WTC11 (cell line): ENCODE measurements at regions not wholly inside any gene's neighbourhood (a gene's known extent, or its start where the extent isn't known, plus 50 kb on each side); places are given as distances from the start of the nearest gene placed in this dataset.

Experiments used
- ATAC-seq: fragments of 200-7000 bp; cut with Tn5 transposase; 2 replicates; pipeline ENCODE4 v1.10.0; 2021; ENCODE audit warnings: mild to moderate bottlenecking, moderate library complexity
- CTCF ChIA-PET: fragments of 300-600 bp; sonication (Branson Sonifier 250); formaldehyde crosslinking; loops from one replicate; lab custom pipeline; 2021; ENCODE audit warnings: antibody characterized with exemption; lab: Charles Lee
- POLR2A ChIA-PET: fragments of 350-600 bp; sonication (Branson Sonifier 250); formaldehyde crosslinking; loops from one replicate; lab custom pipeline; 2021; ENCODE audit warnings: antibody characterized with exemption; lab: Charles Lee
- DNase-seq: peaks from one replicate; pipeline ENCODE4 v3.0.0; 2021; ENCODE audit warnings: low spot score
- H3K27ac Mint-ChIP-seq: 2 replicates; pipeline ENCODE4 v1.8.0; 2021; ENCODE audit warnings: mixed read lengths
- H3K27me3 Mint-ChIP-seq: 2 replicates; pipeline ENCODE4 v1.8.0; 2021; ENCODE audit warnings: low read depth, mild to moderate bottlenecking, moderate library complexity, mixed read lengths
- H3K36me3 Mint-ChIP-seq: 2 replicates; pipeline ENCODE4 v1.8.0; 2021; ENCODE audit warnings: mixed read lengths
- H3K4me1 Mint-ChIP-seq: 2 replicates; pipeline ENCODE4 v1.8.0; 2022; ENCODE audit warnings: mixed read lengths
- H3K4me3 Mint-ChIP-seq: 2 replicates; pipeline ENCODE4 v1.8.0; 2021; ENCODE audit warnings: mild to moderate bottlenecking, moderate library complexity, mixed read lengths
- H3K9me3 Mint-ChIP-seq: 2 replicates; pipeline ENCODE4 v1.8.0; 2021; ENCODE audit warnings: mixed read lengths
- ELF4 ChIP-seq: sonication (generic); formaldehyde crosslinking; IDR thresholded peaks from 2 replicates; pipeline ENCODE4 v1.8.1; 2022; ENCODE audit warnings: low read depth, mild to moderate bottlenecking, moderate library complexity, missing genetic modification reagents
- GABPB1 ChIP-seq: sonication (generic); formaldehyde crosslinking; IDR thresholded peaks from 2 replicates; pipeline ENCODE4 v1.8.1; 2023; ENCODE audit warnings: mild to moderate bottlenecking, missing genetic modification reagents
- HMGA2 ChIP-seq: fragments of 250-450 bp; sonication (Bioruptor Pico); IDR thresholded peaks from 2 replicates; pipeline ENCODE4 v1.4.0; 2021; ENCODE audit warnings: mild to moderate bottlenecking, moderate library complexity
- NFYB ChIP-seq: sonication (generic); formaldehyde crosslinking; conservative IDR thresholded peaks from 2 replicates; pipeline ENCODE4 v1.8.0; 2022; ENCODE audit warnings: low read depth, missing genetic modification reagents
- NR1H2 ChIP-seq: sonication (generic); formaldehyde crosslinking; IDR thresholded peaks from 2 replicates; pipeline ENCODE4 v1.9.0; 2021; ENCODE audit warnings: mild to moderate bottlenecking, moderate library complexity, missing genetic modification reagents
- NR2C2 ChIP-seq: sonication (generic); formaldehyde crosslinking; IDR thresholded peaks from 2 replicates; pipeline ENCODE4 v1.8.0; 2022; ENCODE audit warnings: mild to moderate bottlenecking, missing genetic modification reagents
- OVOL2 ChIP-seq: fragments of 250-450 bp; sonication (Bioruptor Pico); IDR thresholded peaks from 2 replicates; pipeline ENCODE4 v1.9.0; 2021; ENCODE audit warnings: mild to moderate bottlenecking, borderline replicate concordance
- SMAD3 ChIP-seq: sonication (generic); formaldehyde crosslinking; IDR thresholded peaks from 2 replicates; pipeline ENCODE4 v1.8.0; 2022; ENCODE audit warnings: missing genetic modification reagents, mild to moderate bottlenecking, borderline replicate concordance
- SOX15 ChIP-seq: fragments of 250-450 bp; sonication (Bioruptor Pico); IDR thresholded peaks from 2 replicates; pipeline ENCODE4 v1.9.0; 2021; ENCODE audit warnings: mild to moderate bottlenecking
- ZNF138 ChIP-seq: sonication (generic); formaldehyde crosslinking; conservative IDR thresholded peaks from 2 replicates; pipeline ENCODE4 v1.8.1; 2022; ENCODE audit warnings: mild to moderate bottlenecking, moderate library complexity, missing genetic modification reagents
- ZNF671 ChIP-seq: fragments of 250-450 bp; sonication (Bioruptor Pico); IDR thresholded peaks from 2 replicates; pipeline ENCODE4 v1.8.0; 2021; ENCODE audit warnings: mild to moderate bottlenecking
- TF ChIP-seq, protein P1 (sequence below): sonication (generic); formaldehyde crosslinking; conservative IDR thresholded peaks from 2 replicates; pipeline ENCODE4 v1.8.1; 2022; ENCODE audit warnings: mild to moderate bottlenecking, missing genetic modification reagents
- TF ChIP-seq, protein P2 (sequence below): fragments of 250-450 bp; sonication (Bioruptor Pico); IDR thresholded peaks from 2 replicates; pipeline ENCODE4 v1.9.0; 2021; ENCODE audit warnings: moderate library complexity, mild to moderate bottlenecking, inconsistent platforms, borderline replicate concordance
- TF ChIP-seq, protein P3 (sequence below): sonication (generic); formaldehyde crosslinking; IDR thresholded peaks from 2 replicates; pipeline ENCODE4 v1.8.0; 2023; ENCODE audit warnings: missing genetic modification reagents, mild to moderate bottlenecking, borderline replicate concordance
- TF ChIP-seq, protein P4 (sequence below): sonication (generic); formaldehyde crosslinking; IDR thresholded peaks from 2 replicates; pipeline ENCODE4 v1.8.1; 2023; ENCODE audit warnings: mild to moderate bottlenecking, missing genetic modification reagents
- TF ChIP-seq, protein P5 (sequence below): sonication (generic); formaldehyde crosslinking; IDR thresholded peaks from 2 replicates; pipeline ENCODE4 v1.8.1; 2022; ENCODE audit warnings: low read depth, mild to moderate bottlenecking, moderate library complexity, missing genetic modification reagents, borderline replicate concordance
- TF ChIP-seq, protein P6 (sequence below): fragments of 250-450 bp; sonication (Bioruptor Pico); IDR thresholded peaks from 2 replicates; pipeline ENCODE4 v1.9.0; 2021; ENCODE audit warnings: mild to moderate bottlenecking
- TF ChIP-seq, protein P7 (sequence below): fragments of 250-450 bp; sonication (Bioruptor Pico); IDR thresholded peaks from 2 replicates; pipeline ENCODE4 v1.9.0; 2021; ENCODE audit warnings: mild to moderate bottlenecking, borderline replicate concordance

DNA sequence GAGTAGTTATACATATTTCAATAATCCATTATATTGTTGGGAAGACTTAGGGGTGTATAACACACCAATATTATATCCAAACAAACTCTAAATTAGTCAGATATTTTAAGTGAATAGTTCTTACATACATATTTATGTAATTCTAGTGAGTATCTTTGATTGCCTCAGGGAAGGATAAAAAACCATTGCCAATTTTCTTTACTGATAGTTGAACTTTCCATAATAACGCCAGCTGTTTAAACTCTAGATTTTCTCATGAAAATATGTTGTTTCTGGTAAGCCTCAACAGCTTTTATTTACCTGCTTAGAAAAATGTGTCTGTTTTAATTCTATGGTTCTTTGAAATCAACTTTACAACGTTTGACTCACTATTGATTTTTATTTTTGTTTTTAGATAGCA lies 959.6 kb upstream of the NOVA1 start (continued):
- TF ChIP-seq, protein P1, sequence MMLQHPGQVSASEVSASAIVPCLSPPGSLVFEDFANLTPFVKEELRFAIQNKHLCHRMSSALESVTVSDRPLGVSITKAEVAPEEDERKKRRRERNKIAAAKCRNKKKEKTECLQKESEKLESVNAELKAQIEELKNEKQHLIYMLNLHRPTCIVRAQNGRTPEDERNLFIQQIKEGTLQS = no peak
- TF ChIP-seq, protein P2, sequence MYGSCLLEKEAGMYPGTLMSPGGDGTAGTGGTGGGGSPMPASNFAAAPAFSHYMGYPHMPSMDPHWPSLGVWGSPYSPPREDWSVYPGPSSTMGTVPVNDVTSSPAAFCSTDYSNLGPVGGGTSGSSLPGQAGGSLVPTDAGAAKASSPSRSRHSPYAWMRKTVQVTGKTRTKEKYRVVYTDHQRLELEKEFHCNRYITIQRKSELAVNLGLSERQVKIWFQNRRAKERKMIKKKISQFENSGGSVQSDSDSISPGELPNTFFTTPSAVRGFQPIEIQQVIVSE = no peak
- no peak for TF ChIP-seq HMGA2 (CRISPR knock-in tag)
- TF ChIP-seq, protein P3, sequence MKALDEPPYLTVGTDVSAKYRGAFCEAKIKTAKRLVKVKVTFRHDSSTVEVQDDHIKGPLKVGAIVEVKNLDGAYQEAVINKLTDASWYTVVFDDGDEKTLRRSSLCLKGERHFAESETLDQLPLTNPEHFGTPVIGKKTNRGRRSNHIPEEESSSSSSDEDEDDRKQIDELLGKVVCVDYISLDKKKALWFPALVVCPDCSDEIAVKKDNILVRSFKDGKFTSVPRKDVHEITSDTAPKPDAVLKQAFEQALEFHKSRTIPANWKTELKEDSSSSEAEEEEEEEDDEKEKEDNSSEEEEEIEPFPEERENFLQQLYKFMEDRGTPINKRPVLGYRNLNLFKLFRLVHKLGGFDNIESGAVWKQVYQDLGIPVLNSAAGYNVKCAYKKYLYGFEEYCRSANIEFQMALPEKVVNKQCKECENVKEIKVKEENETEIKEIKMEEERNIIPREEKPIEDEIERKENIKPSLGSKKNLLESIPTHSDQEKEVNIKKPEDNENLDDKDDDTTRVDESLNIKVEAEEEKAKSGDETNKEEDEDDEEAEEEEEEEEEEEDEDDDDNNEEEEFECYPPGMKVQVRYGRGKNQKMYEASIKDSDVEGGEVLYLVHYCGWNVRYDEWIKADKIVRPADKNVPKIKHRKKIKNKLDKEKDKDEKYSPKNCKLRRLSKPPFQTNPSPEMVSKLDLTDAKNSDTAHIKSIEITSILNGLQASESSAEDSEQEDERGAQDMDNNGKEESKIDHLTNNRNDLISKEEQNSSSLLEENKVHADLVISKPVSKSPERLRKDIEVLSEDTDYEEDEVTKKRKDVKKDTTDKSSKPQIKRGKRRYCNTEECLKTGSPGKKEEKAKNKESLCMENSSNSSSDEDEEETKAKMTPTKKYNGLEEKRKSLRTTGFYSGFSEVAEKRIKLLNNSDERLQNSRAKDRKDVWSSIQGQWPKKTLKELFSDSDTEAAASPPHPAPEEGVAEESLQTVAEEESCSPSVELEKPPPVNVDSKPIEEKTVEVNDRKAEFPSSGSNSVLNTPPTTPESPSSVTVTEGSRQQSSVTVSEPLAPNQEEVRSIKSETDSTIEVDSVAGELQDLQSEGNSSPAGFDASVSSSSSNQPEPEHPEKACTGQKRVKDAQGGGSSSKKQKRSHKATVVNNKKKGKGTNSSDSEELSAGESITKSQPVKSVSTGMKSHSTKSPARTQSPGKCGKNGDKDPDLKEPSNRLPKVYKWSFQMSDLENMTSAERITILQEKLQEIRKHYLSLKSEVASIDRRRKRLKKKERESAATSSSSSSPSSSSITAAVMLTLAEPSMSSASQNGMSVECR (CRISPR knock-in tag) = no peak

DNA sequence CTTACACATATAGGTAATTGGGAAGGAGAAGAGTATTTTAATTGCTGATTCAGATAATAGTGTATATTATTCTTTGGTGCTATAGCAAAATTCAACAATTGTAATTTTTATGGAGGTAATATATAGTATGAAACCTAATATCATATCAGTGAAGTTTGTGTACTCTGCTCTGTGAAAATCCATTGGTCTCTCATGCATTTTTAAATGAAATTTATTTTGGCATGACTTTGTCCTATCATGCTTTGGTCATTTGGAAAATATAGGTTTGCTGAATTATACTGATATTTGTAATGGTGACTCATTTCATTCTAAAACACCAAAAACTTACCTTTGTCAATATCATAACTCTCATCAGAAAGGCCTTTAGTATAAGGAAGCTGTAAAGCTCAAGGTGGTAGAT lies 962.0 kb upstream of the NOVA1 start:
- DNase-seq = no peak
- H3K4me3 Mint-ChIP-seq = no peak overlapping the region
- peaks cover 5% of the 10 kb centered on the region; the same call in 1 of the 2 replicates for H3K4me1 Mint-ChIP-seq
- POLR2A ChIA-PET = no interaction called here
- TF ChIP-seq, protein P4, sequence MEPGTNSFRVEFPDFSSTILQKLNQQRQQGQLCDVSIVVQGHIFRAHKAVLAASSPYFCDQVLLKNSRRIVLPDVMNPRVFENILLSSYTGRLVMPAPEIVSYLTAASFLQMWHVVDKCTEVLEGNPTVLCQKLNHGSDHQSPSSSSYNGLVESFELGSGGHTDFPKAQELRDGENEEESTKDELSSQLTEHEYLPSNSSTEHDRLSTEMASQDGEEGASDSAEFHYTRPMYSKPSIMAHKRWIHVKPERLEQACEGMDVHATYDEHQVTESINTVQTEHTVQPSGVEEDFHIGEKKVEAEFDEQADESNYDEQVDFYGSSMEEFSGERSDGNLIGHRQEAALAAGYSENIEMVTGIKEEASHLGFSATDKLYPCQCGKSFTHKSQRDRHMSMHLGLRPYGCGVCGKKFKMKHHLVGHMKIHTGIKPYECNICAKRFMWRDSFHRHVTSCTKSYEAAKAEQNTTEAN (CRISPR knock-in tag) = no peak
- TF ChIP-seq OVOL2 (CRISPR knock-in tag) (no peak), NR2C2 (CRISPR knock-in tag) (no peak)
- TF ChIP-seq, protein P5, sequence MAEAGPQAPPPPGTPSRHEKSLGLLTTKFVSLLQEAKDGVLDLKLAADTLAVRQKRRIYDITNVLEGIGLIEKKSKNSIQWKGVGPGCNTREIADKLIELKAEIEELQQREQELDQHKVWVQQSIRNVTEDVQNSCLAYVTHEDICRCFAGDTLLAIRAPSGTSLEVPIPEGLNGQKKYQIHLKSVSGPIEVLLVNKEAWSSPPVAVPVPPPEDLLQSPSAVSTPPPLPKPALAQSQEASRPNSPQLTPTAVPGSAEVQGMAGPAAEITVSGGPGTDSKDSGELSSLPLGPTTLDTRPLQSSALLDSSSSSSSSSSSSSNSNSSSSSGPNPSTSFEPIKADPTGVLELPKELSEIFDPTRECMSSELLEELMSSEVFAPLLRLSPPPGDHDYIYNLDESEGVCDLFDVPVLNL (CRISPR knock-in tag) = no peak
- TF ChIP-seq, protein P6, sequence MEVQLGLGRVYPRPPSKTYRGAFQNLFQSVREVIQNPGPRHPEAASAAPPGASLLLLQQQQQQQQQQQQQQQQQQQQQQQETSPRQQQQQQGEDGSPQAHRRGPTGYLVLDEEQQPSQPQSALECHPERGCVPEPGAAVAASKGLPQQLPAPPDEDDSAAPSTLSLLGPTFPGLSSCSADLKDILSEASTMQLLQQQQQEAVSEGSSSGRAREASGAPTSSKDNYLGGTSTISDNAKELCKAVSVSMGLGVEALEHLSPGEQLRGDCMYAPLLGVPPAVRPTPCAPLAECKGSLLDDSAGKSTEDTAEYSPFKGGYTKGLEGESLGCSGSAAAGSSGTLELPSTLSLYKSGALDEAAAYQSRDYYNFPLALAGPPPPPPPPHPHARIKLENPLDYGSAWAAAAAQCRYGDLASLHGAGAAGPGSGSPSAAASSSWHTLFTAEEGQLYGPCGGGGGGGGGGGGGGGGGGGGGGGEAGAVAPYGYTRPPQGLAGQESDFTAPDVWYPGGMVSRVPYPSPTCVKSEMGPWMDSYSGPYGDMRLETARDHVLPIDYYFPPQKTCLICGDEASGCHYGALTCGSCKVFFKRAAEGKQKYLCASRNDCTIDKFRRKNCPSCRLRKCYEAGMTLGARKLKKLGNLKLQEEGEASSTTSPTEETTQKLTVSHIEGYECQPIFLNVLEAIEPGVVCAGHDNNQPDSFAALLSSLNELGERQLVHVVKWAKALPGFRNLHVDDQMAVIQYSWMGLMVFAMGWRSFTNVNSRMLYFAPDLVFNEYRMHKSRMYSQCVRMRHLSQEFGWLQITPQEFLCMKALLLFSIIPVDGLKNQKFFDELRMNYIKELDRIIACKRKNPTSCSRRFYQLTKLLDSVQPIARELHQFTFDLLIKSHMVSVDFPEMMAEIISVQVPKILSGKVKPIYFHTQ (CRISPR knock-in tag) = no peak
- TF ChIP-seq, all 79 proteins: peak for 0
- Mint-ChIP-seq H3K36me3 (no peaks in the 10 kb centered on the region), H3K9me3 (no peaks in the 10 kb centered on the region), H3K27ac (no peak overlapping the region), H3K27me3 (no peaks in the 10 kb centered on the region)
- CTCF ChIA-PET = no interaction called here
- ATAC-seq = no peak

DNA sequence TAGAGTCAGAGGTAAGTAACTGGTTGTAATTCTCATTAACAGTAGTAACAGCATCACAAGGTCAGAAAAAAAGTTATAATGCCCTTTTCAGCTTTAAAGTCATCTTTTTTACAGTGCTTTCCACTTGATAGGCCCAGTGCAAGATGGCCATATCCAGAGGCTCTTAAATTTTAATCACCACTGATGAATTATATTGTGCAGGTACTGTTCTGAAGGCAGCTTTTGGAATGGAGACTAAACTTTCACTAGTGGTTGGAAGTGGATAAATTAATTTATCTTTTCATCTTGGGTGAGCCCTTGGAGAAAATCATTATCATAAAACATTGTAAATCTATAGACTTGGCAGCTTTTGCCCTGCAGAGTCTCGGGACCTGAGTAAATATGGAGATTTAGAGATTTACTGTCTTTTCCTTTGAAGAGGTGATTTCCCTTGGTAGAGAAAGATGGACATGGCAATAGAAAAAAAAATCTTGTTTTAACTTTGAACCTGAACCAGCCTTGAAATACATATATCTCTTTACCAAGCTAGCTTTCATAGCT lies 969.1 kb upstream of the NOVA1 start:
- Mint-ChIP-seq H3K4me3 (no peak overlapping the region), H3K9me3 (peaks cover 10% of the 10 kb centered on the region; the same call in 1 of the 2 replicates), H3K27ac (no peak overlapping the region), H3K27me3 (no peaks in the 10 kb centered on the region), H3K36me3 (0 out of 2 replicates have a peak, but pooled peaks cover 2% of the 10 kb centered on the region), H3K4me1 (peaks cover 5% of the 10 kb centered on the region; the same call in 1 of the 2 replicates)
- no peak for DNase-seq
- ATAC-seq = no peak
- ChIA-PET POLR2A (no interaction called here), CTCF (no interaction called here)
- TF ChIP-seq SOX15 (CRISPR knock-in tag) = no peak
- no peak for TF ChIP-seq ELF4
- TF ChIP-seq ZNF138 (CRISPR knock-in tag) = no peak
- no peak for TF ChIP-seq NR1H2 (CRISPR knock-in tag)
- no peak for TF ChIP-seq SMAD3 (CRISPR knock-in tag)
- TF ChIP-seq, protein P7, sequence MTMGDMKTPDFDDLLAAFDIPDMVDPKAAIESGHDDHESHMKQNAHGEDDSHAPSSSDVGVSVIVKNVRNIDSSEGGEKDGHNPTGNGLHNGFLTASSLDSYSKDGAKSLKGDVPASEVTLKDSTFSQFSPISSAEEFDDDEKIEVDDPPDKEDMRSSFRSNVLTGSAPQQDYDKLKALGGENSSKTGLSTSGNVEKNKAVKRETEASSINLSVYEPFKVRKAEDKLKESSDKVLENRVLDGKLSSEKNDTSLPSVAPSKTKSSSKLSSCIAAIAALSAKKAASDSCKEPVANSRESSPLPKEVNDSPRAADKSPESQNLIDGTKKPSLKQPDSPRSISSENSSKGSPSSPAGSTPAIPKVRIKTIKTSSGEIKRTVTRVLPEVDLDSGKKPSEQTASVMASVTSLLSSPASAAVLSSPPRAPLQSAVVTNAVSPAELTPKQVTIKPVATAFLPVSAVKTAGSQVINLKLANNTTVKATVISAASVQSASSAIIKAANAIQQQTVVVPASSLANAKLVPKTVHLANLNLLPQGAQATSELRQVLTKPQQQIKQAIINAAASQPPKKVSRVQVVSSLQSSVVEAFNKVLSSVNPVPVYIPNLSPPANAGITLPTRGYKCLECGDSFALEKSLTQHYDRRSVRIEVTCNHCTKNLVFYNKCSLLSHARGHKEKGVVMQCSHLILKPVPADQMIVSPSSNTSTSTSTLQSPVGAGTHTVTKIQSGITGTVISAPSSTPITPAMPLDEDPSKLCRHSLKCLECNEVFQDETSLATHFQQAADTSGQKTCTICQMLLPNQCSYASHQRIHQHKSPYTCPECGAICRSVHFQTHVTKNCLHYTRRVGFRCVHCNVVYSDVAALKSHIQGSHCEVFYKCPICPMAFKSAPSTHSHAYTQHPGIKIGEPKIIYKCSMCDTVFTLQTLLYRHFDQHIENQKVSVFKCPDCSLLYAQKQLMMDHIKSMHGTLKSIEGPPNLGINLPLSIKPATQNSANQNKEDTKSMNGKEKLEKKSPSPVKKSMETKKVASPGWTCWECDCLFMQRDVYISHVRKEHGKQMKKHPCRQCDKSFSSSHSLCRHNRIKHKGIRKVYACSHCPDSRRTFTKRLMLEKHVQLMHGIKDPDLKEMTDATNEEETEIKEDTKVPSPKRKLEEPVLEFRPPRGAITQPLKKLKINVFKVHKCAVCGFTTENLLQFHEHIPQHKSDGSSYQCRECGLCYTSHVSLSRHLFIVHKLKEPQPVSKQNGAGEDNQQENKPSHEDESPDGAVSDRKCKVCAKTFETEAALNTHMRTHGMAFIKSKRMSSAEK (CRISPR knock-in tag) = no peak
- TF ChIP-seq NFYB (CRISPR knock-in tag) = no peak
- no peak for TF ChIP-seq ZNF671 (CRISPR knock-in tag)
- no peak for TF ChIP-seq GABPB1 (CRISPR knock-in tag)
